ENCODE measurements at regions not wholly inside any gene's neighbourhood (a gene's known extent, or its start where the extent isn't known, plus 50 kb on each side); places are given as distances from the start of the nearest gene placed in this dataset.

- H3K9ac ChIP-seq: no peak overlapping the region
- no peaks in the 10 kb centered on the region for H3K4me1 ChIP-seq
- H3K4me3 ChIP-seq (ENCODE audit: low read depth, low read length): no peak overlapping the region
- H3K27me3 ChIP-seq (ENCODE audit: control insufficient read depth, insufficient read depth, low read length): no peaks in the 10 kb centered on the region
- TF ChIP-seq CTCF (IDR thresholded peaks at IDR 0.05): no peak
- H2AFZ ChIP-seq: no peak overlapping the region
- H3K4me2 ChIP-seq (ENCODE audit: low read length): no peak overlapping the region
- no peak overlapping the region for H3K27ac ChIP-seq
- no peaks in the 10 kb centered on the region for H3K79me2 ChIP-seq
- no peaks in the 10 kb centered on the region for H3K9me3 ChIP-seq (ENCODE audit: control insufficient read depth, low read length)
- no peaks in the 10 kb centered on the region for H3K36me3 ChIP-seq (ENCODE audit: control insufficient read depth, insufficient read depth, low read length)
Measured at GRCh38 chr9:84067821-84068220, 87.2 kb downstream of the RMI1 start.

- no peak overlapping the region for H2AFZ ChIP-seq
- no peaks in the 10 kb centered on the region for H3K4me1 ChIP-seq
- H3K27ac ChIP-seq: no peak overlapping the region
- no peaks in the 10 kb centered on the region for H3K79me2 ChIP-seq
- H3K9ac ChIP-seq: no peak overlapping the region
- no peak for TF ChIP-seq CTCF (IDR thresholded peaks at IDR 0.05)
- H3K36me3 ChIP-seq (ENCODE audit: control insufficient read depth, insufficient read depth, low read length): no peaks in the 10 kb centered on the region
- no peak overlapping the region for H3K4me3 ChIP-seq (ENCODE audit: low read depth, low read length)
- no peaks in the 10 kb centered on the region for H3K9me3 ChIP-seq (ENCODE audit: control insufficient read depth, low read length)
- H3K27me3 ChIP-seq (ENCODE audit: control insufficient read depth, insufficient read depth, low read length): no peaks in the 10 kb centered on the region
- H3K4me2 ChIP-seq (ENCODE audit: low read length): no peak overlapping the region
Measured at GRCh38 chr9:84068872-84069271, 88.3 kb downstream of the RMI1 start.

- no peak overlapping the region for H2AFZ ChIP-seq
- no peaks in the 10 kb centered on the region for H3K27me3 ChIP-seq (ENCODE audit: control insufficient read depth, insufficient read depth, low read length)
- H3K4me3 ChIP-seq (ENCODE audit: low read depth, low read length): no peak overlapping the region
- H3K4me1 ChIP-seq: no peaks in the 10 kb centered on the region
- H3K27ac ChIP-seq: no peak overlapping the region
- no peaks in the 10 kb centered on the region for H3K9me3 ChIP-seq (ENCODE audit: control insufficient read depth, low read length)
- no peaks in the 10 kb centered on the region for H3K79me2 ChIP-seq
- H3K36me3 ChIP-seq (ENCODE audit: control insufficient read depth, insufficient read depth, low read length): no peaks in the 10 kb centered on the region
- no peak overlapping the region for H3K4me2 ChIP-seq (ENCODE audit: low read length)
- no peak for TF ChIP-seq CTCF (IDR thresholded peaks at IDR 0.05)
- H3K9ac ChIP-seq: no peak overlapping the region
Measured at GRCh38 chr9:84070590-84070989, 90.0 kb downstream of the RMI1 start.

GRCh38 chr9:84072621-84073180, 92.1 kb downstream of the RMI1 start:
- Histone ChIP-seq H3K27ac (no peak overlapping the region), H3K4me1 (no peaks in the 10 kb centered on the region), H3K4me3 (ENCODE audit: low read depth, low read length) (no peak overlapping the region), H3K79me2 (no peaks in the 10 kb centered on the region), H3K4me2 (ENCODE audit: low read length) (no peak overlapping the region), H2AFZ (no peak overlapping the region), H3K27me3 (ENCODE audit: control insufficient read depth, insufficient read depth, low read length) (no peaks in the 10 kb centered on the region), H3K9me3 (ENCODE audit: control insufficient read depth, low read length) (no peaks in the 10 kb centered on the region), H3K36me3 (ENCODE audit: control insufficient read depth, insufficient read depth, low read length) (no peaks in the 10 kb centered on the region), H3K9ac (no peak overlapping the region)
- no peak for TF ChIP-seq CTCF (IDR thresholded peaks at IDR 0.05)

- Histone ChIP-seq H3K4me2 (ENCODE audit: low read length) (no peak overlapping the region), H3K36me3 (ENCODE audit: control insufficient read depth, insufficient read depth, low read length) (no peaks in the 10 kb centered on the region), H3K9ac (no peak overlapping the region), H3K4me3 (ENCODE audit: low read depth, low read length) (no peak overlapping the region), H2AFZ (no peak overlapping the region), H3K27ac (no peak overlapping the region), H3K79me2 (no peaks in the 10 kb centered on the region), H3K4me1 (no peaks in the 10 kb centered on the region), H3K9me3 (ENCODE audit: control insufficient read depth, low read length) (no peaks in the 10 kb centered on the region), H3K27me3 (ENCODE audit: control insufficient read depth, insufficient read depth, low read length) (no peaks in the 10 kb centered on the region)
- TF ChIP-seq CTCF (IDR thresholded peaks at IDR 0.05): no peak
Measured at GRCh38 chr9:84075004-84075403, 94.4 kb downstream of the RMI1 start.

Data from parathyroid adenoma (tissue), 2 donors.